HEK293 (cell line): ENCODE measurements at regions not wholly inside any gene's neighbourhood (a gene's known extent, or its start where the extent isn't known, plus 50 kb on each side); places are given as distances from the start of the nearest gene placed in this dataset.

Experiments
- CTCF ChIA-PET: fragments of 350-600 bp; formaldehyde crosslinking; extraction: SDS; loops from one replicate; lab custom pipeline; 2021; ENCODE audit warnings: antibody characterized with exemption; lab: Yijun Ruan, JAX
- POLR2A ChIA-PET: fragments of 300-600 bp; formaldehyde crosslinking; extraction: SDS; loops from one replicate; lab custom pipeline; 2020; ENCODE audit warnings: antibody characterized with exemption, inconsistent platforms; lab: Yijun Ruan, JAX
- H3K27ac ChIP-seq: fragments of 200-500 bp; sonication (Bioruptor generic); 2 replicates; pipeline ENCODE4 v1.5.1; 2014; ENCODE audit warnings: low read depth, low read length, control low read depth, inconsistent platforms; ENCODE audit errors: extremely low read depth
- H3K36me3 ChIP-seq, 2 experiments: fragments of 200-500 bp in 1 of 2; sonication (Bioruptor generic) in 1 of 2; 1 replicate in 1 of 2; 2 replicates in 1 of 2; pipeline ENCODE4 v1.5.1; 2014 to 2017; ENCODE audit warnings: inconsistent platforms in 2 of 2, low read length in 2 of 2; ENCODE audit not compliant: control insufficient read depth in 2 of 2, insufficient read depth in 1 of 2
- H3K4me1 ChIP-seq: fragments of 200-500 bp; sonication (Bioruptor generic); 2 replicates; pipeline ENCODE4 v1.5.1; 2014; ENCODE audit warnings: mild to moderate bottlenecking, low read length, inconsistent platforms; ENCODE audit not compliant: control insufficient read depth, insufficient read depth
- H3K4me3 ChIP-seq: 2 replicates; pipeline ENCODE4 v1.5.1; 2011; ENCODE audit warnings: low read depth, mild to moderate bottlenecking, control low read depth, low read length, moderate library complexity
- H3K9me3 ChIP-seq: fragments of 200-500 bp; sonication (Bioruptor generic); 2 replicates; pipeline ENCODE4 v1.5.1; 2014; ENCODE audit warnings: low read depth, low read length, inconsistent platforms; ENCODE audit not compliant: control insufficient read depth, insufficient read depth
- BCL11A ChIP-seq: fragments of 450-650 bp; formaldehyde crosslinking; IDR thresholded peaks from 2 replicates; pipeline ENCODE4 v1.5.1; 2016; ENCODE audit warnings: low read depth, missing biosample characterization, missing genetic modification characterization
- CTCF ChIP-seq: fragments of 450-650 bp; formaldehyde crosslinking; IDR thresholded peaks from 2 replicates; pipeline ENCODE4 v1.5.1; 2016; ENCODE audit warnings: missing biosample characterization, missing genetic modification characterization
- ZBTB26 ChIP-seq: fragments of 450-650 bp; formaldehyde crosslinking; optimal IDR thresholded peaks from 2 replicates; pipeline ENCODE3; 2016; ENCODE audit warnings: missing biosample characterization, mild to moderate bottlenecking, missing genetic modification characterization
- ZNF10 ChIP-seq: fragments of 450-650 bp; formaldehyde crosslinking; IDR thresholded peaks from 2 replicates; pipeline ENCODE4 v1.5.1; 2017; ENCODE audit warnings: missing biosample characterization, missing genetic modification characterization
- ZNF146 ChIP-seq: fragments of 450-650 bp; formaldehyde crosslinking; IDR thresholded peaks from 2 replicates; pipeline ENCODE4 v1.5.1; 2016; ENCODE audit warnings: missing biosample characterization, missing genetic modification characterization
- ZNF175 ChIP-seq: fragments of 450-650 bp; formaldehyde crosslinking; IDR thresholded peaks from 2 replicates; pipeline ENCODE4 v1.5.1; 2016; ENCODE audit warnings: missing biosample characterization, missing genetic modification characterization
- ZNF280D ChIP-seq: fragments of 450-650 bp; formaldehyde crosslinking; IDR thresholded peaks from 2 replicates; pipeline ENCODE4 v1.5.1; 2016; ENCODE audit warnings: missing biosample characterization, missing genetic modification characterization
- ZNF335 ChIP-seq: fragments of 450-650 bp; formaldehyde crosslinking; conservative IDR thresholded peaks from 2 replicates; pipeline ENCODE4 v1.5.1; 2016; ENCODE audit warnings: missing biosample characterization, missing genetic modification characterization
- ZNF529 ChIP-seq: fragments of 450-650 bp; formaldehyde crosslinking; IDR thresholded peaks from 2 replicates; pipeline ENCODE4 v1.5.1; 2017; ENCODE audit warnings: missing genetic modification characterization, missing biosample characterization; ENCODE audit not compliant: insufficient replicate concordance
- ZNF544 ChIP-seq: fragments of 450-650 bp; formaldehyde crosslinking; IDR thresholded peaks from 2 replicates; pipeline ENCODE4 v1.5.0; 2017; ENCODE audit warnings: missing biosample characterization, missing genetic modification characterization
- ZNF580 ChIP-seq: fragments of 450-650 bp; formaldehyde crosslinking; IDR thresholded peaks from 2 replicates; pipeline ENCODE4 v1.5.1; 2016; ENCODE audit warnings: missing biosample characterization, missing genetic modification characterization
- ZNF701 ChIP-seq: fragments of 450-650 bp; formaldehyde crosslinking; IDR thresholded peaks from 2 replicates; pipeline ENCODE4 v1.5.1; 2016; ENCODE audit warnings: missing biosample characterization, missing genetic modification characterization
- TF ChIP-seq, protein P1 (sequence below): fragments of 450-650 bp; IDR thresholded peaks from 2 replicates; pipeline ENCODE4 v1.5.1; 2018; ENCODE audit warnings: missing biosample characterization, mild to moderate bottlenecking, missing genetic modification characterization

- no peak for TF ChIP-seq ZNF529 (tag by site-specific recombination)
- no peak for TF ChIP-seq ZNF335
- TF ChIP-seq ZNF175, result no peak
- TF ChIP-seq ZNF280D (tag by site-specific recombination), result peak; percentile 55; the same call in 1 of the 2 replicates
- no peak for TF ChIP-seq ZBTB26 (tag by site-specific recombination)
- peak; percentile 64 for TF ChIP-seq ZNF580 (tag by site-specific recombination)
- peak; percentile 99 for TF ChIP-seq ZNF146
- TF ChIP-seq, all 188 proteins: peak for 3
- no peaks in the 10 kb centered on the region for H3K36me3 ChIP-seq
- ChIA-PET CTCF (interaction anchor here (0.6 kb wide), 1 partner anchor 842 kb away, joined by 3 read pairs; no protein-coding TSS in a partner anchor), POLR2A (no interaction called here)
- H3K27ac ChIP-seq, result no peak overlapping the region
- H3K4me1 ChIP-seq, result no peaks in the 10 kb centered on the region
- H3K4me3 ChIP-seq, result no peak overlapping the region
- no peaks in the 10 kb centered on the region for H3K9me3 ChIP-seq
Measured at GRCh38 chr10:8722835-8723234, 668.3 kb downstream of the GATA3 start.

DNA sequence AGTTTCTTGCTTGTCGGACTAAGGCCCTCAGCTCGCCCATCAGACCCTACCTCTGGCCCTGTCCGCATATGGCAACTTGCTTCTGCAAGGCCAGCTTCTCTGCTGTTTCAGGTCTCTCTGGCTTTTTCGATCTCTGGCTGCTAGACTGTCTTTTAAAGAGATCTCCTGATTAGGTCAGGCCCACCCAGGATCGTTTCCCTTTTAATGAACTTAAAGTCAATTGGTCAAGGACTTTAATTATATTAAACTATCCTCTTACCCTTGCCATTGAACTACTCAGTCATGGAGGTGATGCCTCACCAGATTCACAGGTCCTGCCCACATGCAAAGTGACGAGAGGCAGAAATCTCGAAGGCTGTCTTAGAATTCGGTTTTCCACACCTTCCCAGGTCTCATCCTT, 670.9 kb downstream of the GATA3 start:
- no peak overlapping the region for H3K4me3 ChIP-seq
- no peaks in the 10 kb centered on the region for H3K4me1 ChIP-seq
- CTCF ChIA-PET, result interaction anchor here (0.5 kb wide), 1 partner anchor 188 kb away, joined by 3 read pairs; no protein-coding TSS in a partner anchor
- H3K36me3 ChIP-seq, result no peaks in the 10 kb centered on the region
- no peaks in the 10 kb centered on the region for H3K9me3 ChIP-seq
- POLR2A ChIA-PET, result no interaction called here
- TF ChIP-seq ZNF10, result peak; percentile 95
- TF ChIP-seq, protein P1, sequence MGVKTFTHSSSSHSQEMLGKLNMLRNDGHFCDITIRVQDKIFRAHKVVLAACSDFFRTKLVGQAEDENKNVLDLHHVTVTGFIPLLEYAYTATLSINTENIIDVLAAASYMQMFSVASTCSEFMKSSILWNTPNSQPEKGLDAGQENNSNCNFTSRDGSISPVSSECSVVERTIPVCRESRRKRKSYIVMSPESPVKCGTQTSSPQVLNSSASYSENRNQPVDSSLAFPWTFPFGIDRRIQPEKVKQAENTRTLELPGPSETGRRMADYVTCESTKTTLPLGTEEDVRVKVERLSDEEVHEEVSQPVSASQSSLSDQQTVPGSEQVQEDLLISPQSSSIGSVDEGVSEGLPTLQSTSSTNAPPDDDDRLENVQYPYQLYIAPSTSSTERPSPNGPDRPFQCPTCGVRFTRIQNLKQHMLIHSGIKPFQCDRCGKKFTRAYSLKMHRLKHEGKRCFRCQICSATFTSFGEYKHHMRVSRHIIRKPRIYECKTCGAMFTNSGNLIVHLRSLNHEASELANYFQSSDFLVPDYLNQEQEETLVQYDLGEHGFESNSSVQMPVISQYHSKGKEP (tag by site-specific recombination), result no peak
- no peak for TF ChIP-seq ZNF580 (tag by site-specific recombination)
- no peak for TF ChIP-seq CTCF (tag by site-specific recombination)
- TF ChIP-seq BCL11A, result no peak
- no peak for TF ChIP-seq ZNF544 (tag by site-specific recombination)
- no peak for TF ChIP-seq ZNF701 (tag by site-specific recombination)
- H3K27ac ChIP-seq, result no peak overlapping the region
